Stimulated activated CD4-positive, alpha-beta T cell treated with anti-CD3 and anti-CD28 coated beads, TNF-alpha, amount 100 ng/mL, for 48 hours (primary cell): ENCODE measurements at regions not wholly inside any gene's neighbourhood (a gene's known extent, or its start where the extent isn't known, plus 50 kb on each side); places are given as distances from the start of the nearest gene placed in this dataset.

Experiments
- DNase-seq, 3 donors: peaks; one replicate each; pipeline ENCODE4 v3.0.0-alpha.2; 2020; ENCODE audit warnings: low read depth in 3 of 3

GRCh38 chrX:4263030-4263803 is 549.8 kb upstream of the PRKX start:
- no peak for DNase-seq

DNA sequence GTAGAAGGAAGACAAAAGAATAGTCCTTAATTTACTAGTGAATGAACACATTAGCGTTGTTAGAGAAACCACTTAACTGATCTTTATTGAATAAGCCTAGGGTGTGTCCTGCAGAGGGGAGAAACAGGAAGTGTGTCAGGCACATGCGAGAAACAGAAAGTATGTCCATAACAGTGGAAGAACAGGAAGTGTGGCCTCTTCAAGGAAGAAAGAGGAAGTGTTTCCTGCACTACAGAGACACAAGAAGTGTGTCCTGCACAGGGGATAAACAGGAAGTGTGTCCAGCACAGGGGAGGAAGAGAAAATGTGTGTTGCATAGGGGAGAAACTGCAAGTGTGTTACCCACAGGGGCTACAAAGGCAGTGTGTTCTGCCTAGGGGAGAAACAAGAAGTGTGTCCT is 539.6 kb upstream of the PRKX start:
- DNase-seq: no peak

DNA sequence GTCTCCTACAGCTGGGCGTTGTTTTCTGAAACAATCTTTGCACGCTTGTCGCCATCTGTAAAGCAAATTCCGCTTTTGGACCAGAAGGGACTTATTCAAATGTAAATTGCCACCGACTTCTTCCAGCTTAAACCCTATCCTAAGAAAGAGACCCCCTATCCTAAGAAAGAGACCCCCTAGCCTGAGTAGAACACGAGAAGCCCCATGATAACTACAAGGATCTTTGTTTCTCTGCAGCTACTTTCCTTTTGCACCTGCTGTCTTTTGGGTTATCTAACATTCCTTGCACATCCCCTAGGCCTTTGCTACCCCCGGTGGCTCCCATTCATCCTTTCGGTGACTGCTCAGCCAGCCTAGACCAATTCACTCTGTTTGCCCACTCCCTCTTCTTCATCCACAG is 536.0 kb upstream of the PRKX start:
- no peak for DNase-seq

DNA sequence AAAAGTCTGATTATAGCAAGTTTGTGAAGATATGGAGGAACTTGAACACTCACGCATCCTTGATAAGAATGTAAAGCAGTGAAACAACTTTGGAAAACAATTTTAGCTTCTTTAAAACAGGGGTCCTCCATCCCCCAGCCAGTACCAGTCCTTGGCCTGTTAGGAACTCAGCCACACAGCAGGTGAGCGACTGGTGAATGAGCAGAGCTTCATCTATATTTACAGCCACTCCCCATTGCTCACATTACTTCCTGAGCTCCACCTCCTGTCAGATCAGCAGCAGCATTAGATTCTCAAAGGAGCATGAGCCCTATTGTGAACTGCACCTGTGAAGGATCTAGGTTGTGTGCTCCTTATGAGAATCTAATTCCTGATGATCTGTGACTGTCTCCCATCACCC is 530.3 kb upstream of the PRKX start:
- no peak for DNase-seq

- DNase-seq: no peak
These were observed 527.2 kb upstream of the PRKX start for GRCh38 chrX:4240541-4241194.

DNA sequence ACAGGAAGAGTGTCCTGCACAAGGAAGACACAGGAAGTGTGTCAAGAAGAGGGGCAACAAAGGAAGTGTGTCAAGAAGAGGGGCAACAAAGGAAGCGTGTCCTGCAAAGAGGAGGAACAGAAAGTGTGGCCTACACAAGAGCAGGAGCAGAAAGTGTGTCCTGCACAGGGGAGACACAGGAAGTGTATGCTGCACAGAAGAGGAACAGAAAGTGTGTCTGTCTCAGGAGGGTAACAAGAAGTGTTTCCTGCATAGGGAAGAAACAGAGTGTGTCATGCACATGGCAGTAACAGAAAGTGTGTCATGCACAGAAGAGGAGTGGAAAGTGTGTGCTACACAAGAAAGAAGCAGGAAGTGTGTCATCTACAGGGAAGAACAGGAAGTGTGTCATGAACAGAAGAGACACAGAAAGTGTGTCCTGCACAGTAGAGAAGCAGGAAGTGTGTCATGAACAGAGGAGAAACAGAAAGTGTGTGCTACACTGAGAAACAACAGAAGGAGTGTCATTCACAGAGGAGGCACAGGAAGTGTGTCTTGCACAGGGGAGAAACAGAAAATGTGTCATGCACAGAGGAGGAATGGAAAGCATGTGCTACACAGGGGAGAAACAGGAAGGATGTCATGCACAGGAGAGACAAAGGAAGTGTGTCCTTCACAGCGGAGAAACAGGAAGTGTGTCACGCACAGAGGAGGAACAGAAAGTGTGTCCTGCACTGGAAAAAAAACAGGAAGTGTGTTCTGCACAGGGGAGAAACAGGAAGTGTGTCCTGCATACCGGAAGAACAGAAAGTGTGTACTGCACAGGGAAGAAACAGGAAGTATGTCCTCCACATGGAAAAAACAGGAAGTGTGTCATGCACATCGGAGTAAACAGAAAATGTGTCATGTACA is 526.4 kb upstream of the PRKX start:
- no peak for DNase-seq

GRCh38 chrX:4238916-4239315 is 525.5 kb upstream of the PRKX start:
- no peak for DNase-seq

DNA sequence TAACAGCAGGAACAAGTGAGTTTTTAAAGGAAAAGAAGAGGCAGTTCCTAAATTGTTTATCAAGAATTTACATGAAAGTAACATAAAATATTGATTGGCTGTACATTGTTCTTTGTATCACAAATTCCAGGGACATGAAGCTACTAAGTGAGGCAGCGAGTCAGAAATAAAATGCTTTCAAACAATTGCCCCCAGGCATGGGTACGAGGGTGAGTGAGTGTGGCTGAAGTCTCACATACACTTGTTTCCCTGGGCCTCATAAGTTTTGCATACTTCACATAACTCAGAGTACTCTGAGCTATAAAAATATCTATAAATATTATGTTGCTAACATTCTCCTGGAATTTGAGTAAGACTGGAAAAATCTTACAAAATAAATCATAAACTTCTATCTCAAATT is 511.6 kb upstream of the PRKX start:
- DNase-seq: no peak

DNA sequence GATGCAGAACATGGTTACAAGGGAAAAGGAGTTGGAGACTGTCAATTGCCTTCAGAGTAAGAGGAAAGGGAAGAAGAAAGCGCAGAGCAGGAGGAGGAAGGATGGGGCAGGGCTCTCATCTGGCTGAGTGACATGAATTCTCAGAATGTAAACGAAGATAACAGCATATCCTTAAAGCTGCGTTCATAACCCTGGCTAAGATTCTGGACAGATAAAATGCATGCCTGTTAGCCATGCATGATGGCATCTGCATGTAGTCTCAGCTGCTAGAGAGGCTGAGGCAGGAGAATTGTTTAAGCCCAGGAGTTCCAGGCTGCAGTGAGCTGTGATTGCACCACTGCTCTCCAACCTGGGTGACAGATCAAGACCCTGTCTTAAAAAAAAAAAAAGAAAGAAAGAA is 493.5 kb upstream of the PRKX start:
- no peak for DNase-seq

GRCh38 chrX:4197971-4198370 is 484.5 kb upstream of the PRKX start:
- no peak for DNase-seq

DNA sequence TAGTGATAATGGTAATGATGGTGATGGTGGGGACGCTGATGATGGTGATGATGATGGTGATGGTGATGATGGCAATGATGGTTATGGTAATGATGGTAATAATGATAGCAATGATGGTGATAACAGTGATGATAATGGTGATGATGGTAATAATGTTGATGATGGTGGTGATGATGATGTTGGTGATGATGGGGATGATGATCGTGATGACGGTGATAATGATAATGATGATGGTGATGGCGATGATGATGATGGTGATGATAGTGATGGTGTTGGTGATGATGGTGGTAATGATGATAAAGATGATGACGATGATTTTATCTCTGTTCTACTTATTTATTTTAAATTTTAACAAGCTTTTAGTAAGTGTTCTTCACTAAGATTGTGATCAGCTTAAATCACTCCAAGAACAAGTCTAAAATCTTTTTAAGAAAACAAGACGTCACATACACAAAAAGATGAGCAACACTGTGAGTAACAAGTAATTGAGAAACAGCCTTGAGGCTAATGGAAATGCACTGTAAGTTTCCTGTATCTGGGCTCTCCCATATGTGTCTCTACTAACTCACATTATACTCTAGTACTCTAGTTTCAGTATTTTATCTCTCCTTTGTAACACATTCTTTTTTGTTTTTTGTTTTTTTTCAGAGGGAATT is 480.2 kb upstream of the PRKX start:
- no peak for DNase-seq

DNA sequence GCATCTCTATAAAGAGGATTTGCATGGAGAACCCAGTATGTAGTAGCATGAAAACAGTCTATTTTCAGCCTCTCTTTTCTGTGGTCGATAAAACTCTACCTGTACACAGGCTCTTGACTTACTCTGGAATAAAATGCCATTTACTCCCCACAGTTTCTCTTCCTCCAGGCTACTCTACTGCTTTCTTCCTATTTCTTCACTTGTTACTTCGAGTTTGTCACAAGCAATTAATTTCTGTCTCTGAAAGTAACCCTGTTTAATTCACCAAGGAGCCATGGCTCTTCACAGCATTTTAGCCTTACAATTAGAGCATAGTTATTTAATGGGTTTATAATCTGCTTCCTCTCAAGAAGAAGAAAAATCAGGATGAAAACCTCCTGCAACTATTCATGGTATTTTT is 472.9 kb upstream of the PRKX start:
- no peak for DNase-seq

GRCh38 chrX:4185086-4185485 is 471.6 kb upstream of the PRKX start:
- DNase-seq: no peak

GRCh38 chrX:4182408-4182806 is 469.0 kb upstream of the PRKX start:
- DNase-seq: no peak

DNA sequence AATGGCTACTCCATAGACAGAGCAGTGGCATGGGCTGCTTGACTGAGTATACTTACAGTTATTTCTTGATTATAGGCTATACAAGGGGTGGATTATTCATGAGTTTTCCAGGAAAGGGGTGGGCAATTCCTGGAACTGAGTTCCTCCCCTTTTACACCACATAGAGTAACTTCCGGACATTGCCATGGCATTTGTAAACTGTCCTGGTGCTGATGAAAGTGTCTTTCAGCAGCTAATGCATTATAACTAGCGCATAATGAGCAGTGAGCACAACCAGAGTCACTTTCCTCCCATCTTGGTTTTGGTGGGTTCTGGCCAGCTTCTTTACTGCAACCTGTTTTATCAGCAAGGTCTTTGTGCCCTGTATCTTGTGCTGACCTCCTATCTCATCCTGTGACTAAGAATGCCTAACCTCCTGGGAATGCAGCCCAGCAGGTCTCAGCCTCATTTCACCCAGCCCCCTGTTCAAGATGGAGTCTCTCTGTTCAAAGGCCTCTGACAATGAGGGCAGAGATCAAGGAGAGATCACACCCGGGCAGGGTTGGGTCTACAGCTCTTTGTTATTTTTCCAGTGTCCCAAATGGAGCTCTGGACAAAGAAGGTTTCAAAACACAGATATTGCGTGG is 468.4 kb upstream of the PRKX start:
- DNase-seq: no peak

- DNase-seq: no peak
These were observed 465.6 kb upstream of the PRKX start for GRCh38 chrX:4179031-4179430.

- DNase-seq: no peak
These were observed 461.8 kb upstream of the PRKX start for GRCh38 chrX:4175221-4175620.

- DNase-seq: no peak
These were observed 460.3 kb upstream of the PRKX start for GRCh38 chrX:4173743-4174142.

DNA sequence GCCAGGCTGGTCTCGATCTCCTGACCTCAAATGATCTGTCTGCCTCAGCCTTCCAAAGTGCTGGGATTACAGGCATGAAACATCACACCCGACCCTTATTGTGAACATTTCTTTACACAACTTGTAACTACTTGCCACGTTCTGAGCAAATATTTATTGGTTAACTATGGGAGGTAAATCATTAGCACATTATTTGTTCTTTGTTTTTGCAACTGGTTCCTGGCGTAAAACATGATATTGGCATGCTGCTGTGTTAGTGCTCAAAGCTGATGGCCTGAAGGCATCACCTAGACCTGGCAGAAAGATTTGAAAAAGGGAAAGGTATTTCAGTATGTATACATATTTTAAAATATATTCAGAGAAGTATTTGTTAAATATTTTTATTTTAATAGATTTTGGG is 438.3 kb upstream of the PRKX start:
- DNase-seq: no peak

GRCh38 chrX:4150259-4150658 is 436.8 kb upstream of the PRKX start:
- DNase-seq: no peak

GRCh38 chrX:4129626-4130025 is 416.2 kb upstream of the PRKX start:
- DNase-seq: no peak
